Testis (tissue), 2 donors: ENCODE measurements at regions not wholly inside any gene's neighbourhood (a gene's known extent, or its start where the extent isn't known, plus 50 kb on each side); places are given as distances from the start of the nearest gene placed in this dataset.

Experiments used
- DNase-seq: peaks from one replicate; pipeline ENCODE4 v3.0.0-alpha.2; 2019
- H3K27ac ChIP-seq, 2 donors: fragments of 200-600 bp; sonication (generic); one replicate each; pipeline ENCODE4 v1.5.1; 2019
- H3K27me3 ChIP-seq: fragments of 200-600 bp; sonication (generic); one replicate; pipeline ENCODE4 v1.5.1; 2019
- H3K36me3 ChIP-seq: fragments of 200-600 bp; sonication (generic); one replicate; pipeline ENCODE4 v1.5.1; 2017; ENCODE audit warnings: low read depth; ENCODE audit errors: missing control alignments
- H3K4me1 ChIP-seq: fragments of 200-600 bp; sonication (generic); one replicate; pipeline ENCODE4 v1.5.1; 2019
- H3K4me3 ChIP-seq, 2 donors: fragments of 200-600 bp; sonication (generic); one replicate each; pipeline ENCODE4 v1.5.1; 2017 to 2019
- H3K9me3 ChIP-seq: fragments of 200-600 bp; sonication (generic); one replicate; pipeline ENCODE4 v1.5.1; 2017
- CTCF ChIP-seq, 3 experiments: fragments of 450-650 bp in 2 of 3; fragments of 200-600 bp in 1 of 3; sonication (generic) in 1 of 3; IDR thresholded peaks; one replicate each; pipeline ENCODE4 v1.5.1; 2016 to 2019; ENCODE audit warnings: antibody characterized with exemption in 3 of 3, mild to moderate bottlenecking in 2 of 3, moderate library complexity in 1 of 3
- POLR2A ChIP-seq: fragments of 450-650 bp; IDR thresholded peaks from one replicate; pipeline ENCODE4 v1.6.1; 2017; ENCODE audit warnings: antibody characterized with exemption, mild to moderate bottlenecking, moderate library complexity
- WGBS, 2 donors: methylation state at CpG; one replicate each; pipeline ENCODE4 v1.1.5; 2018; 5-methylcytosine and 5-hydroxymethylcytosine counted together
- intact Hi-C: fragments of 100-400 bp; cut with DNase I; formaldehyde crosslinking; loops from one replicate; pipeline ENCODE4 v1.15.1; 2023; ENCODE audit warnings: low total_unique reads

GRCh38 chr2:15681089-15681885, 89.6 kb downstream of the DDX1 start:
- Histone ChIP-seq H3K27me3 (no peaks in the 10 kb centered on the region), H3K27ac (no peak overlapping the region), H3K4me1 (no peaks in the 10 kb centered on the region), H3K4me3 (no peak overlapping the region), H3K36me3 (no peaks in the 10 kb centered on the region), H3K9me3 (no peaks in the 10 kb centered on the region)
- WGBS, 2 donors, result 93 to 100% methylated on average over 4 of the region's 4 CpGs
- no peak for DNase-seq
- intact Hi-C loops, result no loop called here
- TF ChIP-seq POLR2A, result no peak
- TF ChIP-seq CTCF (IDR thresholded peaks at IDR 0.05), result no peak

- no peak overlapping the region for H3K27ac ChIP-seq
- H3K4me1 ChIP-seq, result no peaks in the 10 kb centered on the region
- no peaks in the 10 kb centered on the region for H3K9me3 ChIP-seq
- DNase-seq, result no peak
- H3K4me3 ChIP-seq, result no peak overlapping the region
- no peaks in the 10 kb centered on the region for H3K36me3 ChIP-seq
- no peaks in the 10 kb centered on the region for H3K27me3 ChIP-seq
- WGBS, 2 donors, result 90 to 96% methylated on average over 4 of the region's 4 CpGs
- intact Hi-C loops, result no loop called here
- no peak for TF ChIP-seq CTCF (IDR thresholded peaks at IDR 0.05)
- no peak for TF ChIP-seq POLR2A
Measured at GRCh38 chr2:15682354-15682753, 90.7 kb downstream of the DDX1 start.

DNA sequence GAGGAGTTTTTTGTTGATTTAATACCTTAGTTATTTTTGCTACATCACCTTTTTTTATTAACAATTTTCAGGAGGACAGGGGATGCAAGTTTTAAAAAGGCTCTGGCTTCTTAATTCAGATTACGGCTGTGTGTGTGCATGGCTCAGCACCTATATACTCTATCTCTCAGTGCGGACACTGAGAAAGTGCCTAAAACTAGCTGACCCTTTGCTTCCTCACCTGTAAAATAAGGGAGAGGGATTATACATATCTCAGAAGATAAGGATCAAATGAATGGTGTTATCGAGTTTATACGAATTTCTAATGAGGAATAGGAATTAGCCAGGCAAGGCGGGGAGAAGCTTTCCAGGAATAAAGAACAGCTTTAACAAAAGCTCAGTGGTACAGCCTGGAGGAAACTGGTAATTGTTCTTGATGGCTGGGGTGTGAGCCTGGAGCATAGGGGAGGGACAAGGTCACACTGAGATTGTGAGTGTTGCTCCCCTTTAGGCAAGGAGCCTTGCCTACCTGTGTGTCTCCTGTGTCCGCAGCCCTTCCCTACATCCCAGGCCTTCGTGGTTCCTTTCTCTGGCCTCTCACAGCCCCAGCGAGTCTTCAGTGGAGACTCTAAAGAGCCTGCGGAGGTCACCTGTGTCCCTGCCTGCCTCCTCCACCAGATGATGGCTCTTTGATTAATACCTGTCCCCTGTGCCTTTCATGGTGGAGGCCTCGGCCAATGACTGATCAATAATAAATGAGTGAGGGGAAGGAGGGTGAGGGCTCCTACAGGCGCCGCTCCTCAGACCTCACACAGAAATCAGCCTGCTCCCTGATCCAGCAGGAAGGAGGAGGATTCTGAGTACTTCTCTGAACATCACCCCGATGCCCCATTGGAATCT, 92.7 kb downstream of the DDX1 start:
- TF ChIP-seq CTCF (IDR thresholded peaks at IDR 0.05) (no peak), POLR2A (no peak)
- DNase-seq, result no peak
- intact Hi-C loops, result no loop called here
- H3K27ac ChIP-seq, result no peak overlapping the region
- H3K4me1 ChIP-seq, result no peaks in the 10 kb centered on the region
- no peaks in the 10 kb centered on the region for H3K27me3 ChIP-seq
- no peaks in the 10 kb centered on the region for H3K36me3 ChIP-seq
- 88% methylated on average over 13 of the region's 13 CpGs for WGBS, 2 donors
- H3K9me3 ChIP-seq, result no peaks in the 10 kb centered on the region
- H3K4me3 ChIP-seq, result no peak overlapping the region

- intact Hi-C loops, result no loop called here
- TF ChIP-seq POLR2A, result no peak
- no peak for TF ChIP-seq CTCF (IDR thresholded peaks at IDR 0.05)
- H3K4me1 ChIP-seq, result no peaks in the 10 kb centered on the region
- H3K27ac ChIP-seq, result no peak overlapping the region
- no peak for DNase-seq
- WGBS, 2 donors, result 79 to 92% methylated on average over 9 of the region's 9 CpGs
- no peaks in the 10 kb centered on the region for H3K27me3 ChIP-seq
- no peaks in the 10 kb centered on the region for H3K36me3 ChIP-seq
- H3K9me3 ChIP-seq, result no peaks in the 10 kb centered on the region
- H3K4me3 ChIP-seq, result no peak overlapping the region
Measured at GRCh38 chr2:15685143-15685542, 93.5 kb downstream of the DDX1 start.
